ENCODE measurements at regions not wholly inside any gene's neighbourhood (a gene's known extent, or its start where the extent isn't known, plus 50 kb on each side); places are given as distances from the start of the nearest gene placed in this dataset.
"Not testable (repeated sequence)": the region's sequence is repeated elsewhere in the genome, so short reads cannot be mapped to it uniquely, and the experiment has no call there.

DNA sequence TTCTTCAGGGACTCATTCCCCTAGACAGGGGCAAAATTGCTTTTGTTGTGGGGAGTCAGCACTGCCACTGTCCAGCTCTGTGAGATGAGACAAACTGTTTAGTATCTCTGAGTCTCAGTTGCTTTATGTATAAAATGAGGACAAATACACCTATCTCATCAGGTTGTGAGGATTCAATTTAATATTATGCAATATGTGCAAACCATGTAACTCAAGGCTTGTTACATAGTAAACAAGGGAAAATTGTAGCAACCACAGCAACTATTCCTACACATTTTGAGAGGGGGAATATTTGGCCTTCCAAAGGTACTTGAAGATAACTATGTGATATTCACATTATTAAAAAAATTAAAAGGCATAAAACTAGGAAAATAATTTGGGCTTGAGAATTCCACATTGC is 411.9 kb upstream of the SLC30A5 start:
- DNase-seq = no peak

- no peak for DNase-seq
These were observed 411.2 kb upstream of the SLC30A5 start for GRCh38 chr5:68682400-68683160.

GRCh38 chr5:68683632-68684036 is 410.2 kb upstream of the SLC30A5 start:
- DNase-seq = no peak

GRCh38 chr5:68685863-68686262 is 408.0 kb upstream of the SLC30A5 start:
- DNase-seq = no peak

- DNase-seq = no peak
These were observed 405.3 kb upstream of the SLC30A5 start for GRCh38 chr5:68688547-68688946.

- no peak for DNase-seq
These were observed 404.8 kb upstream of the SLC30A5 start for GRCh38 chr5:68689010-68689409.

- not testable (repeated sequence) for DNase-seq
These were observed 401.9 kb upstream of the SLC30A5 start for GRCh38 chr5:68691874-68692273.

DNA sequence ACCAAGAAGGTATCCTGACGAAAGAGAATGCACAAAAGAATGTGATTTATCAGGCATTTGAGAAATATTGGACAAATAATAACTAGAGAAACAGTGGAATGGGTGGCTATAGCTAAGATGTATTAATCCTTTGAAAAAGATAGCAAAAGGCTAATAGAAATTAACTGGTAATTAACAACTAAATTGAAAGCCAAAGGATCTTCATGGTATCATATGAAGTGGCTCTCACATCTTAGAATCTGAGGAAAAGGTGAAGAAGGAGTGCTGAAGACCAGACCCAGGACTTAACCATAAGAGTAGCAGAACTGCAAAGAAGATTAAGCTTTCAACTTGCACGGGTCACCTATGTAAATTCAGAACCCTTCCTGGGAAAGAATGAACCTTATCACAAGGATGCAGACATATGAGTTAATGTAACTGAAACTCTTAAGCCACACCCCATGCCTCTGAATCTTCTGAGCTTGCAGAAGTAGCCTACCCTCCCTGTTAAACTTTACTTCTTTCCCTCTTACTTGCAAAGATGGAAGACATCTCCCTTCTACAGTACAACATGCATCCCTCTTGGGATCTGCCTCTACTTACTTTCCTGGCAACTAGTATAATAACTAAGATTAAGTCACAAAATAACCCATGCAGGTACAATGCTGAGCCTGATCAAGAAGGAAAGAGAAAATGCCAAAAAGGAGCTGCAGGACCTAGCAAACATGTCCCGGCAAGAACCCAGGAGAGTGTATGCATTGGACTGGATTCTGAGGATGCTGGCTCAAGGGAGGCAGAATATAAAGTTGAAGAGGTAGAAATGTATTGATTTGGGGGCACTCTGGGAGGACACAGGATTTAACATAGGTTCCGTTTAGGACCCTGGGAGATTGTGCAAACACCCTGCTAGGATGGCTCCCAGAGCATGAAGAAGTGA is 395.5 kb upstream of the SLC30A5 start:
- DNase-seq = no peak

- no peak for DNase-seq
These were observed 393.8 kb upstream of the SLC30A5 start for GRCh38 chr5:68699966-68700365.

GRCh38 chr5:68707575-68707974 is 386.2 kb upstream of the SLC30A5 start:
- no peak for DNase-seq

DNA sequence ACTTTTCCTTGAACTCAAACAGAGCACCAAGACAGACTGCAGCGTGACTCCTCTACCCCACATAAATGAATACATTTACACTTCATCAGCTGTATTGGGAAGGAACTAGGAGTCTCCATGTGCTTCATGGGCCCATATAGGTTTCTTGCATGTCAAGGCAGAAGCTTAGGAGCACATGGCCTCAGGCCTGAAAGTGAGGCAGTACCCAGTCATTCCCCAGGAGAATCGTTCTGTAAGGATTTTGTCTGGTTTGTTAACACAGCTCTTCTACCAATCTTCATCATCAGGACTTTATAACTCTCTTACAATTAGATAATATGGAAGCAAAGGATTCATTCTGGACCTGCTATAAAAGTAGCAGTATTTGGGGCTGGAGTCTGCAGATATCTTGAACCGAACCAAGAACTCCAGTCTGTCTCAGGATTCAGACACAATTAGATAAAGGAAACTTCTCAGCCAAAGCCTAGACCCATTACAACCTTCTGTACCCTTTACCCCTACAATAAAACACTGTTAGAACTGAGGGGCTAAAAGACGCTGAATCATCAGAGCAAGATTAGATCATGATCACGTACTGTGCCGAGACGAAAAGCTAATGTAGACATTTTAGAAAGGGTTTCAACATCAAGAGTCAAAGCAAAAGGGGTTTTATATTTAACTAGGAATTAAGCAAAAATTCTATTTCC is 385.5 kb upstream of the SLC30A5 start:
- no peak for DNase-seq

- no peak for DNase-seq
These were observed 385.0 kb upstream of the SLC30A5 start for GRCh38 chr5:68708842-68709170.

DNA sequence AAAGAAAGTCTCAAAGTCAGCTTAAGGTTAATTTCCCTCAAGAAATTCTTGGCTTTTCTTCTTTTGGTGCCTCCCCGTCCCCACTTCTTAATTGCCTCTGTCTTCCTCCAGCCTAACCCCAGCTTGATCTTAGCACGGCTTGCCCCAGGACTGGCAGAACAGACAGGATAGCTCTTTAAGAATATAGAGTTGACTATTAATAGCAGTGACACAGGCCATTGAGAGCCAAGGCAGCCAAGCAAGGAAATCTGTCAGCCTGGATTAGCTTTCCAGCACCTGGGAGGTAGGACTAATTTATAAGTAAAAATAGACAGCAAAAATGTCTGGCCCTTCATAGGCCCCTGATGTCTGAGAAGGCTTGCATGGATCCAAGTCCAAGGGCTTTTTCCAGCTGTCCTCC is 384.6 kb upstream of the SLC30A5 start:
- DNase-seq = no peak

GRCh38 chr5:68710514-68710913 is 383.3 kb upstream of the SLC30A5 start:
- no peak for DNase-seq

- DNase-seq = no peak
These were observed 382.3 kb upstream of the SLC30A5 start for GRCh38 chr5:68711293-68712200.

DNA sequence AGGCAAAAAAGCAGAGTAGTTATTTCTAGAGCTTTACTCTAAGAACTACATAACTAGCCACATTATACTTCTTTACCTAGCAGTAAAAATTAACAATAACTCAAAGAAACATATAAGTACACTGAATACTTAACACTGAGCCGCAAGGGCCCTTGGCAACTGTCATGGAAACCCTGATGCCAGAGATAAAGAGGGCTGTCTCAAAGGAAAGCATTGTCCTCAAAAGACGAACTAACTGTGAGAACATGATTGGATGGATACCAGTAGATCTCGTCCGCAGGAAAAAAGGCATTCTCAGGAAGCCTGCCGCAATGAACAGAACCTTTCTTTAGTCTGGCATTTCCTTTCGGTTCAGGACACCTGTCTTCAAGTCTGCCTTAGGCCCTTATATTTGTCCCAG is 379.0 kb upstream of the SLC30A5 start:
- DNase-seq = no peak

DNA sequence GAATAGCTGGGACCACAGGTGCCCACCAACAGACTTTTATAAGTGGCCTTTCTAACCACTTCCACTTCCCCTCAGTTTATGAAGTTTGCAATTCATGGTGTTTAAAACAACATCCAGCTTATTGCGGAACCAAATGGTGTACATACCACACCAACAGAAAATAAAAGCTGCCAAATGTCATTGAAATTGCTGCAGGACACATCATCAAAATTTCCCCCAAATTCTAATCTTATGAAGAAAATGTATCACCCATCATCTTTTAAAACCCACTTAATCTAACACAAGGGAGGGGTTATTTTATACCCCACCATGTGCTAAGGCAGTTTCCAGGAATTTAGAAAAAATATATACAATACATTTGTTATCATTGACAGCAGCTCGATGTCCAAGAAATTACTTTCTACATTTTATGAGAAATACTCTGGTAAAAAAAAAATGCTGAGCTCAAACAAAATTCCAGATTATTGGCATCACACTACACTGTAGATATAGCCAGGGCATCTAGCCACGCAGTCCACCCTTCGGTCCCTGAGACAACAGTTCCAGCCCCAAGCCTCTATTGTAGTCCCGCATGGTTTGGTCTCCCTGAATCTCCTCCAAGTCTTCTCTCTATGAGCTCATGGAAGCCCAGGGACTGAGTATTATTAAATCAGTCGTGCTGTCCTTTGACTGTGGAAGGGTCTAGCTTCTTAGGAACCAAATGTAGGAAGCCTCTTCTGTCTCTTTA is 372.8 kb upstream of the SLC30A5 start:
- no peak for DNase-seq

DNA sequence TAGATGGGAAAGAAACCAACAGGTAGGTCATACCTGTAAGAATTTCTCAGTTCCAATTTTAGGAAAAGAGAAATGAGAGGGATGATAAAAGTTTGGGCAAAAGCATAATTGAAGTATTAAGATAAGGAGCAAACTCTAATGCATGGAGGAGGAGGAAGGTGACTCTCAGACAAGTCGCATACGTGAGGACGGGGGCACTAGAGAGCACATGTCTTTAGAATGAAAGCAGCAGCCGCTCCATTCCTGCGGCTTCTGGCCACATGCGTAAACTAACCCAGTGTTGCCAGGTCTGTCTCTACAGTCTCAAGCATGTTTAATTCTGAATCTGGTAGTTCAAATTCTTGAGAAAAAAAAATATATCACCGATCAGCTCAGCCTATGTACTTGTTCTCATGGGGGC is 371.5 kb upstream of the SLC30A5 start:
- DNase-seq = no peak

- no peak for DNase-seq
These were observed 367.7 kb upstream of the SLC30A5 start for GRCh38 chr5:68725905-68726683.

GRCh38 chr5:68727931-68728330 is 365.9 kb upstream of the SLC30A5 start:
- DNase-seq = no peak

DNA sequence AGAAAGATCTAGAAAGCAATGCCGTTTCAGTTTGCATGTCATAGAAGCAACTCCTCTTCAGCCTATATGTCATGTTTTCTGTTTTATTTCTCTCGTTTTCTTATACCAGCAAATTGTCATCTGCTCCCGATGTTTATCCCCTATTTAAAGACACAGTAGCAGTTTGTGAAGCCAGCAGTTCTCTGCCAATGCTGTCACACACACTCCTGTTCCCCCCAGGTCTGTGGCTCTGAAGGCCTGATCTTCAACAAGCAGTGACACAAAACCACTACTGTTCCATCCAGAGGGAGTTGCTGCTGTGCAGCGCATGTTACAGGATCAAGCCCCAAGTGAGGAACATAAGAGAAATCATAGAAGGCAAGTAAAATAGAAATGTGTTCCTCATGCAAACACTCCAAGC is 364.1 kb upstream of the SLC30A5 start:
- no peak for DNase-seq

Measured in NCI-H2029 (cell line).